Uterus (tissue), 3 donors: ENCODE measurements at regions not wholly inside any gene's neighbourhood (a gene's known extent, or its start where the extent isn't known, plus 50 kb on each side); places are given as distances from the start of the nearest gene placed in this dataset.

Experiments used
- DNase-seq, 2 donors: peaks; one replicate each; pipeline ENCODE4 v3.0.0-alpha.2; 2019 to 2020
- H3K27ac ChIP-seq, 2 donors: fragments of 200-600 bp; sonication (generic); 1 replicate in 1 of 2; 2 replicates in 1 of 2; pipeline ENCODE4 v1.5.1; 2016 to 2018
- H3K27me3 ChIP-seq, 2 donors: fragments of 200-600 bp; sonication (generic); one replicate each; pipeline ENCODE4 v1.5.1; 2018 to 2019; ENCODE audit warnings: control low read depth in 1 of 2
- H3K36me3 ChIP-seq, 2 donors: fragments of 200-600 bp; sonication (generic); one replicate each; pipeline ENCODE4 v1.5.1; 2019; ENCODE audit warnings: control low read depth in 1 of 2
- H3K4me1 ChIP-seq, 2 donors: fragments of 200-600 bp; sonication (generic); one replicate each; pipeline ENCODE4 v1.5.1; 2018 to 2019; ENCODE audit warnings: control low read depth in 1 of 2
- H3K4me3 ChIP-seq, 2 donors: fragments of 200-600 bp; sonication (generic); 1 replicate in 1 of 2; 2 replicates in 1 of 2; pipeline ENCODE4 v1.5.1; 2018 to 2019; ENCODE audit warnings: mild to moderate bottlenecking in 1 of 2
- H3K9me3 ChIP-seq, 2 donors: fragments of 200-600 bp; sonication (generic); one replicate each; pipeline ENCODE4 v1.5.1; 2019; ENCODE audit warnings: control low read depth in 1 of 2
- POLR2A ChIP-seq, 2 donors: fragments of 450-650 bp; IDR thresholded peaks; one replicate each; pipeline ENCODE4 v1.6.1; 2016; ENCODE audit warnings: antibody characterized with exemption in 2 of 2, mild to moderate bottlenecking in 1 of 2, moderate library complexity in 1 of 2
- intact Hi-C: fragments of 100-400 bp; cut with DNase I; formaldehyde crosslinking; loops from one replicate; pipeline ENCODE4 v1.15.1; 2023; ENCODE audit warnings: low total_unique reads
- TF ChIP-seq, protein P1 (sequence below), 4 experiments: fragments of 200-600 bp in 2 of 4; fragments of 450-650 bp in 2 of 4; sonication (generic) in 2 of 4; IDR thresholded peaks; one replicate each; pipeline ENCODE4 v1.5.1; 2016 to 2019; ENCODE audit warnings: antibody characterized with exemption in 4 of 4, mild to moderate bottlenecking in 2 of 4, moderate library complexity in 1 of 4
- donor health status: DM: yes; HTN: yes; CAD: no.

DNA sequence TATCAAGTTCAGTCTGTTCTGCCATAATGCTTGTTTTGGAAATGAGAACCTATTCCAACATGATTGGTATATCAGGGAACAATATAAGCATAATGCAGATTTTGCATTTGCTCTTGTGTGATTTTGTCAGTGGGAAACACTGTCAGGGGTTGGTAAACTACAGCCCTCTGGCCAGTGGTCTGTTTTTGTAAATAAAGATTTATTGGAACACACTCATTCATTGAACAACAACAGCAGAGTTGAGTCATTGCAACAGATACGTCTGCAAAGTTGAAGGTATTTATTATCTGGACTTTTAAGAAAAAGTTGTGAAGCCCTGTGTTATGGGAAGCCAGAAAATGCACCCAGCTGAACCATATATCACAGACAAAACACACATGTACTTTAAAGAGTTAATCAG is 83.1 kb downstream of the MCFD2 start:
- no peaks in the 10 kb centered on the region for H3K9me3 ChIP-seq

DNA sequence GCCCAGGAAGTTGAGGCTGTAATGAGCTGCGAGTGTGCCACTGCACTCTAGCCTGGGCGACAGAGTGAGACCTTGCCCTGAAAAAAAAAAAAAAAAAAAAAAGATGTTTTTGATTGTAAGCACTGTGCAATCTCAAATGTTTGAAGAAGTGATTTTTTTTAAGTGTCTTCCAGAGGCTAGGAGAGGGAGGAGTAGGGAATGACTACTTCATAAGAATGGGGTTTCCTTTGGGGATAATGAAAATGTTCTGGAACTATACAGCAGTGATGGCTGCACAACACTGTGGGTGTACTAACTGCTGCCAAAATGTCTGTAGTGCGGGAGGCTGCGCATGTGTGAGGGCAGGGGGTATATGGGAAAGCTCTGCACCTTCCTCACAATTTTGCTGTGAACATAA is 83.7 kb downstream of the MCFD2 start:
- no peaks in the 10 kb centered on the region for H3K27me3 ChIP-seq
- no peak overlapping the region for H3K4me3 ChIP-seq
- DNase-seq: peak in 1 of 2 donors; percentile 14
- intact Hi-C loops: no loop called here
- no peaks in the 10 kb centered on the region for H3K9me3 ChIP-seq
- H3K4me1 ChIP-seq: no peaks in the 10 kb centered on the region
- H3K36me3 ChIP-seq: no peaks in the 10 kb centered on the region
- peak overlapping the region; percentile 73 to 74 for H3K27ac ChIP-seq
- TF ChIP-seq, protein P1, sequence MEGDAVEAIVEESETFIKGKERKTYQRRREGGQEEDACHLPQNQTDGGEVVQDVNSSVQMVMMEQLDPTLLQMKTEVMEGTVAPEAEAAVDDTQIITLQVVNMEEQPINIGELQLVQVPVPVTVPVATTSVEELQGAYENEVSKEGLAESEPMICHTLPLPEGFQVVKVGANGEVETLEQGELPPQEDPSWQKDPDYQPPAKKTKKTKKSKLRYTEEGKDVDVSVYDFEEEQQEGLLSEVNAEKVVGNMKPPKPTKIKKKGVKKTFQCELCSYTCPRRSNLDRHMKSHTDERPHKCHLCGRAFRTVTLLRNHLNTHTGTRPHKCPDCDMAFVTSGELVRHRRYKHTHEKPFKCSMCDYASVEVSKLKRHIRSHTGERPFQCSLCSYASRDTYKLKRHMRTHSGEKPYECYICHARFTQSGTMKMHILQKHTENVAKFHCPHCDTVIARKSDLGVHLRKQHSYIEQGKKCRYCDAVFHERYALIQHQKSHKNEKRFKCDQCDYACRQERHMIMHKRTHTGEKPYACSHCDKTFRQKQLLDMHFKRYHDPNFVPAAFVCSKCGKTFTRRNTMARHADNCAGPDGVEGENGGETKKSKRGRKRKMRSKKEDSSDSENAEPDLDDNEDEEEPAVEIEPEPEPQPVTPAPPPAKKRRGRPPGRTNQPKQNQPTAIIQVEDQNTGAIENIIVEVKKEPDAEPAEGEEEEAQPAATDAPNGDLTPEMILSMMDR (IDR thresholded peaks at IDR 0.05): no peak
- no peak for TF ChIP-seq POLR2A (IDR thresholded peaks at IDR 0.05)

More for the DNA sequence above, 83.1 kb downstream of the MCFD2 start:
- no peak overlapping the region for H3K4me3 ChIP-seq
- TF ChIP-seq, protein P1 (IDR thresholded peaks at IDR 0.05): no peak
- TF ChIP-seq POLR2A (IDR thresholded peaks at IDR 0.05): no peak
- intact Hi-C loops: no loop called here
- DNase-seq: no peak
- H3K4me1 ChIP-seq: no peaks in the 10 kb centered on the region
- no peak overlapping the region for H3K27ac ChIP-seq
- no peaks in the 10 kb centered on the region for H3K27me3 ChIP-seq
- no peaks in the 10 kb centered on the region for H3K36me3 ChIP-seq

DNA sequence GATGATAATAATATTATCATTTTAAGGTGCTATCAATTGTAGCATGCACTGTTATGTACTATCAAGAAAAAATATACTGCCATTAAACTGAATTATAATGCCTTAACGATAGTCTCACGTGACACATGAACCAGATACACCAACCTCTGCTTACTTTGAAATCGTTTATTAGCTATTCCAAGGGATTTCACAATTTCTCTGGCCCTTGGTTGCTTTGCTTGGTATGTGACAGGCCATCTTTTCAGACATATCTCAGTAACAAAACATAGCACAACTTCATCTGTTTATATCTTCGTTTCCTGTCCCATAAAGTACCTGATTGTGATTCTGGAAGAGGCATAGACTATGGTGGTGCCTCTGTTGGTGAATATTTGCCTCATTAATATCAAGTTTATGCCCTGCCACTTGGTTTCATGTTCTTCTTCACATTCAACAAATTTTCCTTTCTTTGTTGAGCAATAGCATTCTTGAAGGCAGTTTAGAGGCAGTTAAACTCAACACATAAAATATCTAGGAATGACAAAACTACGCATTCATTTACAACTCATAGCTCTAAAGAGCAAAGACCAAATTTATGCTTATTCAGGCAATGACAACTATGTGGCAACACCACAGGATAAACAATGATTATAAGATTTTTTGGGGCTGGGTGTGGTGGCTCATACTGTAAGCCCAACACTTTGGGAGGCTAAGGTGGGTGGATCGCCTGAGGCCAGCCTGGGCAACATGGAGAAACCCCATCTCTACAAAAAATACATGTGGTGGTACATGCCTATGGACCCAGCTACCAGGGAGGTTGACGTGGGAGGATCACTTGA is 84.3 kb downstream of the MCFD2 start:
- H3K27me3 ChIP-seq: no peaks in the 10 kb centered on the region
- H3K4me1 ChIP-seq: no peaks in the 10 kb centered on the region
- TF ChIP-seq, protein P1 (IDR thresholded peaks at IDR 0.05): no peak
- no peak for TF ChIP-seq POLR2A (IDR thresholded peaks at IDR 0.05)
- peak in 1 of 2 donors; percentile 31 for DNase-seq
- H3K9me3 ChIP-seq: no peaks in the 10 kb centered on the region
- intact Hi-C loops: no loop called here
- peak overlapping the region; percentile 73 to 74 for H3K27ac ChIP-seq
- H3K36me3 ChIP-seq: no peaks in the 10 kb centered on the region
- no peak overlapping the region for H3K4me3 ChIP-seq

DNA sequence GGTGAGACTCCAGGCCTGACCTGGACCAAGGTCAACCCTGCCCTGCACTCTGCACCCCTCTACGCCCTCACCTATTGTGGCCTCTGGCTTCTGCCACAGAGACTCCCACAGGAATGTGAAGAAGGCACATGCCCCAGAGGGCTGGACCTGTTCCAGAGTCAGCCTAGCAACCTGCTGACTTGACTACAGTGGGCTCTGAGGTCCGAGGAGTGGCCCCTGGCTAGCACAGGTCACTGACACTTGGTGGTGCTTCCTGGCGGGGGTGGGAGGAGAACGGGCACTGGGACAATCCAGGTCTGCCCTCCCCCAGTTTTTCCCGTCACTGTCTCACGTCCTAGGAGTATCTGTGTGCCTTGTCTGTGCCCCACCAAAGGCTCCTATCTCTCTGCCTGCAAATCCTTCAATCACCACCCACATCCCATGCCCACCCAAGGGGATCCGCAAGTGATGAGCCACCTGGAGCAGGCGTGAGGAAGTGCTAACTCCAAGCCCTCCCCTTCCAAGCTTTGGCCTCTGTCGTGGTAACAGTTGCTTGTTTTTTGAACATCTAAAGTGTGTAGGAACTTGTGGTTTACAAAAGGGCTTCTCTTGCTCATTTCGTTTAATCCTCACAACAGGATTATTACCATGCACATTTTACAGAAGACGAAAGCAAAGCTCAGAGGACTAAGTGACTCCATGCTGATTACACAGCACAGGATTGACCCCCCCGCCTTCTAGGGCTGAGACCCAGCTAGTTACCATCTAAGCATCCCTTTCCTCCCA is 86.2 kb downstream of the MCFD2 start:
- DNase-seq: no peak
- TF ChIP-seq, protein P1 (IDR thresholded peaks at IDR 0.05): no peak
- no peak for TF ChIP-seq POLR2A (IDR thresholded peaks at IDR 0.05)
- H3K36me3 ChIP-seq: no peaks in the 10 kb centered on the region
- intact Hi-C loops: no loop called here
- H3K27ac ChIP-seq: peak overlapping the region; percentile 73 to 74
- H3K4me3 ChIP-seq: no peak overlapping the region
- H3K4me1 ChIP-seq: no peaks in the 10 kb centered on the region
- H3K27me3 ChIP-seq: no peaks in the 10 kb centered on the region
- no peaks in the 10 kb centered on the region for H3K9me3 ChIP-seq
